ENCODE measurements at regions not wholly inside any gene's neighbourhood (a gene's known extent, or its start where the extent isn't known, plus 50 kb on each side); places are given as distances from the start of the nearest gene placed in this dataset.
A peak's percentile ranks its signal among the peaks of the same experiment; 100 is the strongest.
"Not testable (repeated sequence)": the region's sequence is repeated elsewhere in the genome, so short reads cannot be mapped to it uniquely, and the experiment has no call there.

GRCh38 chr12:65742018-65743010 lies 82.0 kb upstream of the HMGA2 start:
- Mint-ChIP-seq H3K4me3 (ENCODE audit: low read depth) (peak overlapping the region; percentile 94), H3K9me3 (ENCODE audit: low read depth) (peaks cover 4% of the 10 kb centered on the region), H3K4me1 (ENCODE audit: low read depth) (peaks cover 15% of the 10 kb centered on the region), H3K27ac (peak overlapping the region; percentile 96), H3K36me3 (ENCODE audit: insufficient read depth) (no peaks in the 10 kb centered on the region), H3K27me3 (peaks cover 5% of the 10 kb centered on the region)
- DNase-seq (ENCODE audit: low spot score, unreplicated experiment): peak; percentile 61
- no peak for TF ChIP-seq CTCF (IDR thresholded peaks at IDR 0.05; ENCODE audit: unreplicated experiment)

GRCh38 chr12:65744236-65744840 lies 79.9 kb upstream of the HMGA2 start:
- not testable (repeated sequence) for H3K9me3 Mint-ChIP-seq (ENCODE audit: low read depth); H3K4me3 Mint-ChIP-seq (ENCODE audit: low read depth)

GRCh38 chr12:65747338-65747737 lies 76.9 kb upstream of the HMGA2 start:
- H3K4me1 Mint-ChIP-seq (ENCODE audit: low read depth): peaks cover 11% of the 10 kb centered on the region
- H3K4me3 Mint-ChIP-seq (ENCODE audit: low read depth): no peak overlapping the region
- peaks cover 4% of the 10 kb centered on the region for H3K9me3 Mint-ChIP-seq (ENCODE audit: low read depth)

More at GRCh38 chr12:65744236-65744840, 79.9 kb upstream of the HMGA2 start:
- DNase-seq (ENCODE audit: low spot score, unreplicated experiment); H3K36me3 Mint-ChIP-seq (ENCODE audit: insufficient read depth); H3K27ac Mint-ChIP-seq; H3K27me3 Mint-ChIP-seq: not testable (repeated sequence)
- peaks cover 17% of the 10 kb centered on the region for H3K4me1 Mint-ChIP-seq (ENCODE audit: low read depth)

GRCh38 chr12:65748332-65748731 lies 76.0 kb upstream of the HMGA2 start:
- no peak for TF ChIP-seq CTCF (IDR thresholded peaks at IDR 0.05; ENCODE audit: unreplicated experiment)
- no peak overlapping the region for H3K4me3 Mint-ChIP-seq (ENCODE audit: low read depth)
- H3K4me1 Mint-ChIP-seq (ENCODE audit: low read depth): peaks cover 10% of the 10 kb centered on the region
- H3K27ac Mint-ChIP-seq: no peak overlapping the region
- DNase-seq (ENCODE audit: low spot score, unreplicated experiment): no peak
- no peaks in the 10 kb centered on the region for H3K27me3 Mint-ChIP-seq
- peaks cover 4% of the 10 kb centered on the region for H3K9me3 Mint-ChIP-seq (ENCODE audit: low read depth)
- H3K36me3 Mint-ChIP-seq (ENCODE audit: insufficient read depth): no peaks in the 10 kb centered on the region

More at GRCh38 chr12:65747338-65747737, 76.9 kb upstream of the HMGA2 start:
- no peak overlapping the region for H3K27ac Mint-ChIP-seq
- no peaks in the 10 kb centered on the region for H3K36me3 Mint-ChIP-seq (ENCODE audit: insufficient read depth)
- no peak for TF ChIP-seq CTCF (IDR thresholded peaks at IDR 0.05; ENCODE audit: unreplicated experiment)
- DNase-seq (ENCODE audit: low spot score, unreplicated experiment): no peak
- H3K27me3 Mint-ChIP-seq: peaks cover 5% of the 10 kb centered on the region

GRCh38 chr12:65754290-65754689 lies 70.0 kb upstream of the HMGA2 start:
- Mint-ChIP-seq H3K9me3 (ENCODE audit: low read depth) (no peaks in the 10 kb centered on the region), H3K4me1 (ENCODE audit: low read depth) (peaks cover 8% of the 10 kb centered on the region), H3K27me3 (peaks cover 8% of the 10 kb centered on the region), H3K36me3 (ENCODE audit: insufficient read depth) (no peaks in the 10 kb centered on the region), H3K4me3 (ENCODE audit: low read depth) (no peak overlapping the region), H3K27ac (no peak overlapping the region)
- TF ChIP-seq CTCF (IDR thresholded peaks at IDR 0.05; ENCODE audit: unreplicated experiment): no peak
- no peak for DNase-seq (ENCODE audit: low spot score, unreplicated experiment)
